ENCODE measurements at regions not wholly inside any gene's neighbourhood (a gene's known extent, or its start where the extent isn't known, plus 50 kb on each side); places are given as distances from the start of the nearest gene placed in this dataset.

- no peak overlapping the region for H3K4me2 ChIP-seq (ENCODE audit: insufficient read depth, insufficient read length, low read length)
- H3K79me1 ChIP-seq (ENCODE audit: insufficient read depth, low read depth, low read length, poor library complexity, severe bottlenecking) = no peaks in the 10 kb centered on the region
- H3K9ac ChIP-seq (ENCODE audit: extremely low read depth, insufficient read length, low read length) = no peak overlapping the region
- no peak overlapping the region for H2BK20ac ChIP-seq (ENCODE audit: low read depth, low read length, poor library complexity, severe bottlenecking)
- H4K5ac ChIP-seq (ENCODE audit: insufficient read length, low read depth, low read length) = no peak overlapping the region
- H3K4ac ChIP-seq (ENCODE audit: low read depth, low read length) = no peak overlapping the region
- H3K9me3 ChIP-seq (ENCODE audit: control insufficient read depth, low read depth, low read length) = no peaks in the 10 kb centered on the region
- H4K8ac ChIP-seq (replicated peaks; ENCODE audit: insufficient read length, low read depth, low read length) = no peak overlapping the region
- Mint-ChIP-seq H3K27ac (no peak overlapping the region), H3K36me3 (ENCODE audit: insufficient read depth in 1 of 3, low read depth in 3 of 3) (no peaks in the 10 kb centered on the region), H3K4me3 (no peak overlapping the region), H3K4me1 (peaks cover 14 to 19% of the 10 kb centered on the region in 2 experiments), H3K27me3 (ENCODE audit: low read depth) (no peaks in the 10 kb centered on the region), H3K9me3 (no peaks in the 10 kb centered on the region)
- no peaks in the 10 kb centered on the region for H3K4me1 ChIP-seq (ENCODE audit: insufficient read depth, low read length)
- no peaks in the 10 kb centered on the region for H3K79me2 ChIP-seq (ENCODE audit: insufficient read depth, low read length)
- H4K20me1 ChIP-seq (ENCODE audit: control insufficient read depth, insufficient read depth, insufficient read length) = no peaks in the 10 kb centered on the region
- H2BK15ac ChIP-seq (ENCODE audit: low read depth, low read length) = no peak overlapping the region
- H2BK5ac ChIP-seq (ENCODE audit: insufficient read length, low read length) = no peak overlapping the region
- H3K14ac ChIP-seq (ENCODE audit: insufficient read depth, low read length) = no peak overlapping the region
- no peak overlapping the region for H4K91ac ChIP-seq (ENCODE audit: insufficient read length, low read depth, low read length)
- no peak overlapping the region for H3T11ph ChIP-seq (ENCODE audit: low read length)
- H3K27me3 ChIP-seq (ENCODE audit: insufficient read depth, low read length) = no peaks in the 10 kb centered on the region
- DNase-seq = no peak
- no peak overlapping the region for H3K23ac ChIP-seq (ENCODE audit: insufficient read length, low read depth, low read length)
- H3K23me2 ChIP-seq (ENCODE audit: insufficient read length, low read depth, low read length, poor library complexity, severe bottlenecking) = no peaks in the 10 kb centered on the region
- no peak overlapping the region for H3K56ac ChIP-seq (ENCODE audit: insufficient read length, low read depth, low read length)
- no peak overlapping the region for H2AK5ac ChIP-seq (ENCODE audit: insufficient read length, low read length)
- no CpG with 5 or more reads among the region's 4 CpGs for WGBS (ENCODE audit: extremely low coverage, insufficient read length, low lambda C conversion rate)
- no peak overlapping the region for H2AFZ ChIP-seq (ENCODE audit: low read length)
- no peak overlapping the region for H3K18ac ChIP-seq (ENCODE audit: insufficient read length, low read depth, low read length)
- H2BK12ac ChIP-seq (ENCODE audit: insufficient read length, low read depth, low read length) = no peak overlapping the region
- H2BK120ac ChIP-seq (ENCODE audit: low read depth, low read length, poor library complexity, severe bottlenecking) = no peak overlapping the region
- H3K27ac ChIP-seq (ENCODE audit: insufficient read length, low read depth, low read length) = no peak overlapping the region
- no peak for TF ChIP-seq CTCF (conservative IDR thresholded peaks at IDR 0.05)
Measured at GRCh38 chr2:16264931-16265540, 324.7 kb downstream of the MYCN start.

Measured in H9 (cell line).